Limb (tissue), 2 donors: ENCODE measurements at regions not wholly inside any gene's neighbourhood (a gene's known extent, or its start where the extent isn't known, plus 50 kb on each side); places are given as distances from the start of the nearest gene placed in this dataset.
"Not testable (repeated sequence)": the region's sequence is repeated elsewhere in the genome, so short reads cannot be mapped to it uniquely, and the experiment has no call there.

Experiments
- DNase-seq, 2 donors: peaks; one replicate each; pipeline ENCODE4 v3.0.0-alpha.2; 2016; ENCODE audit errors: extremely low spot score in 2 of 2

- DNase-seq = no peak
Observed at GRCh38 chr3:153963012-153963411, 158.2 kb upstream of the ARHGEF26 start.

- no peak for DNase-seq
Observed at GRCh38 chr3:153967260-153967659, 153.9 kb upstream of the ARHGEF26 start.

- no peak for DNase-seq
Observed at GRCh38 chr3:153970047-153970446, 151.1 kb upstream of the ARHGEF26 start.

- DNase-seq = peak in 1 of 2 donors; percentile 64
Observed at GRCh38 chr3:153970741-153971347, 150.3 kb upstream of the ARHGEF26 start.

- no peak for DNase-seq
Observed at GRCh38 chr3:153972862-153973261, 148.3 kb upstream of the ARHGEF26 start.

GRCh38 chr3:153973722-153974265 lies 147.4 kb upstream of the ARHGEF26 start:
- DNase-seq = no peak

- DNase-seq = no peak
Observed at GRCh38 chr3:153974614-153975013, 146.6 kb upstream of the ARHGEF26 start.

GRCh38 chr3:153976891-153977554 lies 144.2 kb upstream of the ARHGEF26 start:
- DNase-seq = peak in 1 of 2 donors; percentile 67

- peak in 1 of 2 donors; percentile 57 for DNase-seq
Observed at GRCh38 chr3:153978006-153978405, 143.2 kb upstream of the ARHGEF26 start.

GRCh38 chr3:153979418-153980251 lies 141.6 kb upstream of the ARHGEF26 start:
- DNase-seq = no peak

GRCh38 chr3:153980252-153980590 lies 141.0 kb upstream of the ARHGEF26 start:
- DNase-seq = no peak

GRCh38 chr3:153997364-153997763 lies 123.8 kb upstream of the ARHGEF26 start:
- not testable (repeated sequence) for DNase-seq

- DNase-seq = no peak
Observed at GRCh38 chr3:154003649-154004048, 117.5 kb upstream of the ARHGEF26 start.

- peak in 1 of 2 donors; percentile 11 for DNase-seq
Observed at GRCh38 chr3:154011036-154011435, 110.2 kb upstream of the ARHGEF26 start.

- DNase-seq = peak in 1 of 2 donors; percentile 16
Observed at GRCh38 chr3:154013736-154014135, 107.5 kb upstream of the ARHGEF26 start.

- DNase-seq = no peak
Observed at GRCh38 chr3:154015307-154015706, 105.9 kb upstream of the ARHGEF26 start.

GRCh38 chr3:154018100-154018696 lies 103.0 kb upstream of the ARHGEF26 start:
- no peak for DNase-seq

- no peak for DNase-seq
Observed at GRCh38 chr3:154022606-154023005, 98.6 kb upstream of the ARHGEF26 start.

GRCh38 chr3:154023148-154023547 lies 98.0 kb upstream of the ARHGEF26 start:
- peak in 1 of 2 donors; percentile 77 for DNase-seq

- no peak for DNase-seq
Observed at GRCh38 chr3:154025007-154025406, 96.2 kb upstream of the ARHGEF26 start.

GRCh38 chr3:154029926-154030325 lies 91.3 kb upstream of the ARHGEF26 start:
- no peak for DNase-seq
